MM.1S (cell line): ENCODE measurements at regions not wholly inside any gene's neighbourhood (a gene's known extent, or its start where the extent isn't known, plus 50 kb on each side); places are given as distances from the start of the nearest gene placed in this dataset.
"Not testable (repeated sequence)": the region's sequence is repeated elsewhere in the genome, so short reads cannot be mapped to it uniquely, and the experiment has no call there.

Experiments
- DNase-seq: peaks from one replicate; pipeline ENCODE4 v3.0.0-alpha.2; 2015
- H2AFZ ChIP-seq: fragments of 300-600 bp; sonication (generic); 2 replicates; pipeline ENCODE4 v1.6.0; 2016; ENCODE audit warnings: antibody characterized with exemption, low read length
- H3F3A ChIP-seq: fragments of 300-600 bp; sonication (generic); 2 replicates; pipeline ENCODE4 v1.6.1; 2016; ENCODE audit warnings: mild to moderate bottlenecking, antibody characterized with exemption, low read length, moderate library complexity, mixed read lengths; ENCODE audit not compliant: insufficient read depth
- H3K27ac ChIP-seq: fragments of 300-600 bp; sonication (generic); 2 replicates; pipeline ENCODE4 v1.5.1; 2016; ENCODE audit warnings: mild to moderate bottlenecking, low read length
- H3K27me3 ChIP-seq: fragments of 300-600 bp; sonication (generic); replicated peaks from 2 replicates; pipeline ENCODE4 v1.6.0; 2016; ENCODE audit warnings: low read length; ENCODE audit not compliant: insufficient read depth
- H3K36me3 ChIP-seq: fragments of 300-600 bp; sonication (generic); replicated peaks from 2 replicates; pipeline ENCODE4 v1.6.1; 2016; ENCODE audit warnings: mild to moderate bottlenecking, low read length, mixed read lengths; ENCODE audit not compliant: insufficient read depth
- H3K4me1 ChIP-seq: fragments of 300-600 bp; sonication (generic); 2 replicates; pipeline ENCODE4 v1.6.1; 2016; ENCODE audit warnings: low read length, mixed read lengths
- H3K4me2 ChIP-seq: fragments of 300-600 bp; sonication (generic); 2 replicates; pipeline ENCODE4 v1.6.0; 2016; ENCODE audit warnings: low read depth, low read length
- H3K4me3 ChIP-seq: fragments of 300-600 bp; sonication (generic); 2 replicates; pipeline ENCODE4 v1.5.1; 2016; ENCODE audit warnings: low read length, mixed read lengths
- H3K79me2 ChIP-seq: fragments of 300-600 bp; sonication (generic); 2 replicates; pipeline ENCODE4 v1.6.1; 2016; ENCODE audit warnings: mixed run types, low read length, mixed read lengths
- H3K9ac ChIP-seq: fragments of 300-600 bp; sonication (generic); 2 replicates; pipeline ENCODE4 v1.6.1; 2016; ENCODE audit warnings: low read length, mixed read lengths
- H3K9me2 ChIP-seq: fragments of 300-600 bp; sonication (generic); replicated peaks from 2 replicates; pipeline ENCODE4 v1.6.1; 2016; ENCODE audit warnings: mild to moderate bottlenecking, low read length, mixed read lengths; ENCODE audit not compliant: insufficient read depth
- H3K9me3 ChIP-seq: fragments of 300-600 bp; sonication (generic); replicated peaks from 2 replicates; pipeline ENCODE4 v1.6.1; 2016; ENCODE audit warnings: mild to moderate bottlenecking, low read length, mixed read lengths; ENCODE audit not compliant: insufficient read depth
- H4K20me1 ChIP-seq: fragments of 300-600 bp; sonication (generic); 2 replicates; pipeline ENCODE4 v1.6.1; 2016; ENCODE audit warnings: mild to moderate bottlenecking, low read length, moderate library complexity, mixed read lengths; ENCODE audit not compliant: insufficient read depth
- EZH2 ChIP-seq: fragments of 300-600 bp; sonication (generic); optimal IDR thresholded peaks from 2 replicates; pipeline ENCODE3; 2017; ENCODE audit warnings: low read depth, mild to moderate bottlenecking, antibody characterized with exemption, low read length, mixed read lengths
- EZH2phosphoT487 ChIP-seq: fragments of 300-600 bp; sonication (generic); IDR thresholded peaks from 2 replicates; pipeline ENCODE4 v1.6.1; 2018; ENCODE audit warnings: antibody characterized with exemption, low read length
- TF ChIP-seq, protein P1 (sequence below): fragments of 300-600 bp; sonication (generic); IDR thresholded peaks from 2 replicates; pipeline ENCODE4 v1.5.1; 2016; ENCODE audit warnings: antibody characterized with exemption, low read length, mixed read lengths

DNA sequence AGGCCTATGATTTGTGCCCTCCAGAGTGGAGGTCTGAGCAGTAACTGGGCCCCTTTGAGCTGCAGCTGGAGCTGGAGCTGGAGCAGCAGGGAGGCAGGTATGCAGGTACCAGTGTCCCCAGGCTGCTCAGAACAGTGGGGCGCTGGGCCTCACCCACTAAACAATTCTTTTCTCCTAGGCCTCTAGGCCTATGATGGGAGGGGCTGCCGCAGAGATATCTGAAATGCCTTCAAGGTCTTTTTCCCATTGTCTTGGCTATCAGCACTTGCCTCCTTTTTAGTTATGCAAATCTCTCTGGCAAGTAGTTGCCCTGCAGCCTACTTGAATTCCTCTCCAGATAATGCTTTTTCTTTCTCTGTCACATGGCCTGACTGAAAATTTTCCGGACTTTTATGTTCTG, 79.7 kb upstream of the OTUD4 start:
- Histone ChIP-seq H3K9ac (no peak overlapping the region), H4K20me1 (no peaks in the 10 kb centered on the region), H3F3A (no peaks in the 10 kb centered on the region), H2AFZ (no peak overlapping the region), H3K27ac (no peak overlapping the region), H3K4me2 (no peak overlapping the region), H3K27me3 (no peaks in the 10 kb centered on the region), H3K9me2 (no peaks in the 10 kb centered on the region), H3K36me3 (no peaks in the 10 kb centered on the region), H3K79me2 (no peaks in the 10 kb centered on the region), H3K4me3 (no peak overlapping the region), H3K9me3 (no peaks in the 10 kb centered on the region), H3K4me1 (no peaks in the 10 kb centered on the region)
- no peak for TF ChIP-seq EZH2phosphoT487
- no peak for TF ChIP-seq EZH2
- TF ChIP-seq, protein P1, sequence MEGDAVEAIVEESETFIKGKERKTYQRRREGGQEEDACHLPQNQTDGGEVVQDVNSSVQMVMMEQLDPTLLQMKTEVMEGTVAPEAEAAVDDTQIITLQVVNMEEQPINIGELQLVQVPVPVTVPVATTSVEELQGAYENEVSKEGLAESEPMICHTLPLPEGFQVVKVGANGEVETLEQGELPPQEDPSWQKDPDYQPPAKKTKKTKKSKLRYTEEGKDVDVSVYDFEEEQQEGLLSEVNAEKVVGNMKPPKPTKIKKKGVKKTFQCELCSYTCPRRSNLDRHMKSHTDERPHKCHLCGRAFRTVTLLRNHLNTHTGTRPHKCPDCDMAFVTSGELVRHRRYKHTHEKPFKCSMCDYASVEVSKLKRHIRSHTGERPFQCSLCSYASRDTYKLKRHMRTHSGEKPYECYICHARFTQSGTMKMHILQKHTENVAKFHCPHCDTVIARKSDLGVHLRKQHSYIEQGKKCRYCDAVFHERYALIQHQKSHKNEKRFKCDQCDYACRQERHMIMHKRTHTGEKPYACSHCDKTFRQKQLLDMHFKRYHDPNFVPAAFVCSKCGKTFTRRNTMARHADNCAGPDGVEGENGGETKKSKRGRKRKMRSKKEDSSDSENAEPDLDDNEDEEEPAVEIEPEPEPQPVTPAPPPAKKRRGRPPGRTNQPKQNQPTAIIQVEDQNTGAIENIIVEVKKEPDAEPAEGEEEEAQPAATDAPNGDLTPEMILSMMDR: no peak
- no peak for DNase-seq

DNA sequence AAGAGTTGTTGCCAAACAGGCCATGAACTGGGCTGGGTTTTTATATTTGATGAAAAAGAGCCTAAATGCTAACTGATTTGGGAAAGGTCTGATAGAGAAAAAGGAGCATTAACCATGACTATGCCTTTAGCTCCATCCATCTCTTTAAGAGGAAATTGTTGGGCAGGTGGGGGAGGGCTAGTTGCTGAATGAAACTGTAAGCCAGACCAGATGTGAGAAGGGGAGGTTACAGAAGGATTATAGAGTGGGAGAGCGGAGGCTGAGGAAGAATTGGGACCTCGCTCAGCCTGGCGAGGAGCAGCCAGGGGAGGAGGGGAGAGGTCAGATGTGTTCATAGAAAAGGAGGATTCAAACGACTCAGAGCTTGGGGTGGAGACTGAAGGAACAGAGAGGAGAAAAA, 74.9 kb upstream of the OTUD4 start:
- DNase-seq, H3F3A ChIP-seq, H3K27ac ChIP-seq, H2AFZ ChIP-seq, H4K20me1 ChIP-seq, H3K4me1 ChIP-seq, H3K9ac ChIP-seq, H3K9me3 ChIP-seq, H3K4me2 ChIP-seq, H3K27me3 ChIP-seq, H3K36me3 ChIP-seq, H3K9me2 ChIP-seq, H3K4me3 ChIP-seq, H3K79me2 ChIP-seq: not testable (repeated sequence)

DNA sequence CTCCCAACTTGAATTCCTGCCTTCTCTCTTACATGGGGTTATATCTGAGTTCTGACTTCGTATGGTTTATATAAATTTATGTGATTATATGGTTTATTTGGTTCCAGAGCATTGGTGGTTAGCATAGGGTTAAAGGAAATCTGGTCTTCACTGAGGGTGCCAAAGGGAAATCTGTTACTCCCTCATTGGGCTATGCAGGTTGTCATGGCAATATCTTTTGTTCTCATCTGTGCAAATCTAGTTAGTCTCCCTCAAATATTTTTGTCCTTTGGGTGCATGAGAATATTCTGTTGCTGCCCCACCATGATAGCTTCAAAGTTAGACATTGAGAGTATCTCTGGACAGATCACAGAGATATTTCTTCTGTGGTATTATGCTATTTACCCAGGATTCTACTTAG, 71.8 kb upstream of the OTUD4 start:
- Histone ChIP-seq H3K36me3 (no peaks in the 10 kb centered on the region), H3K4me2 (no peak overlapping the region), H3K4me3 (no peak overlapping the region), H3K9ac (no peak overlapping the region), H3K4me1 (no peaks in the 10 kb centered on the region), H3K27me3 (no peaks in the 10 kb centered on the region), H3K79me2 (no peaks in the 10 kb centered on the region), H4K20me1 (no peaks in the 10 kb centered on the region), H3F3A (no peaks in the 10 kb centered on the region), H3K27ac (no peak overlapping the region), H3K9me3 (no peaks in the 10 kb centered on the region), H3K9me2 (no peaks in the 10 kb centered on the region), H2AFZ (no peak overlapping the region)
- TF ChIP-seq, protein P1: no peak
- TF ChIP-seq EZH2phosphoT487 (no peak), EZH2 (no peak)
- DNase-seq: no peak

DNA sequence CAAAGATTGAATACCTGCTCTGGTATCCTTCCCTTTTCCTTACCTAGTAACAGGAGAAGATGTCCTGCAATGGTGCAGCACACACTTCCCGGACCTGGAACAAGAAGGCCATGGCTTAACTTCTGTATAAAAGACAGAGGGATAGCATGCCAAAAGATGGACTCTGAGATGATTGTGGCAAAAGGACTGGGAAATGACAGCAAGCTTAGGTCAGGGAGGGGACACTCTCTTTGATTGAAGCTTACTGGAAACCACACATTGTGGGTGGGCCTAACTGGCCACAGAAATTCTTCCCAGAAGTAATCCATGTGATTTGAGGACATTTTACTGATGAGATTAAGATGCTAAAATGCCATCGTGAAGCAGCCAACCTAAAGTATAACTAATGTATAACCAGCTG, 71.0 kb upstream of the OTUD4 start:
- Histone ChIP-seq H2AFZ (no peak overlapping the region), H3K27me3 (no peaks in the 10 kb centered on the region), H4K20me1 (no peaks in the 10 kb centered on the region), H3K9me3 (no peaks in the 10 kb centered on the region), H3F3A (no peaks in the 10 kb centered on the region), H3K4me2 (no peak overlapping the region), H3K36me3 (no peaks in the 10 kb centered on the region), H3K27ac (no peak overlapping the region), H3K4me3 (no peak overlapping the region), H3K79me2 (no peaks in the 10 kb centered on the region), H3K4me1 (no peaks in the 10 kb centered on the region), H3K9me2 (no peaks in the 10 kb centered on the region), H3K9ac (no peak overlapping the region)
- TF ChIP-seq EZH2 (no peak), EZH2phosphoT487 (no peak)
- TF ChIP-seq, protein P1: no peak
- no peak for DNase-seq
